ENCODE measurements at regions not wholly inside any gene's neighbourhood (a gene's known extent, or its start where the extent isn't known, plus 50 kb on each side); places are given as distances from the start of the nearest gene placed in this dataset.

- TF ChIP-seq, protein P1, sequence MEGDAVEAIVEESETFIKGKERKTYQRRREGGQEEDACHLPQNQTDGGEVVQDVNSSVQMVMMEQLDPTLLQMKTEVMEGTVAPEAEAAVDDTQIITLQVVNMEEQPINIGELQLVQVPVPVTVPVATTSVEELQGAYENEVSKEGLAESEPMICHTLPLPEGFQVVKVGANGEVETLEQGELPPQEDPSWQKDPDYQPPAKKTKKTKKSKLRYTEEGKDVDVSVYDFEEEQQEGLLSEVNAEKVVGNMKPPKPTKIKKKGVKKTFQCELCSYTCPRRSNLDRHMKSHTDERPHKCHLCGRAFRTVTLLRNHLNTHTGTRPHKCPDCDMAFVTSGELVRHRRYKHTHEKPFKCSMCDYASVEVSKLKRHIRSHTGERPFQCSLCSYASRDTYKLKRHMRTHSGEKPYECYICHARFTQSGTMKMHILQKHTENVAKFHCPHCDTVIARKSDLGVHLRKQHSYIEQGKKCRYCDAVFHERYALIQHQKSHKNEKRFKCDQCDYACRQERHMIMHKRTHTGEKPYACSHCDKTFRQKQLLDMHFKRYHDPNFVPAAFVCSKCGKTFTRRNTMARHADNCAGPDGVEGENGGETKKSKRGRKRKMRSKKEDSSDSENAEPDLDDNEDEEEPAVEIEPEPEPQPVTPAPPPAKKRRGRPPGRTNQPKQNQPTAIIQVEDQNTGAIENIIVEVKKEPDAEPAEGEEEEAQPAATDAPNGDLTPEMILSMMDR (IDR thresholded peaks at IDR 0.05; ENCODE audit: insufficient read depth, low read depth, low read length), result no peak
- no peak for TF ChIP-seq EZH2 (IDR thresholded peaks at IDR 0.05; ENCODE audit: insufficient read depth, low read length)
These were observed 529.4 kb upstream of the IGFBP3 start for GRCh38 chr7:46450425-46450824.
